Iris pigment epithelial cell (primary cell): ENCODE measurements at regions not wholly inside any gene's neighbourhood (a gene's known extent, or its start where the extent isn't known, plus 50 kb on each side); places are given as distances from the start of the nearest gene placed in this dataset.
"Not testable (repeated sequence)": the region's sequence is repeated elsewhere in the genome, so short reads cannot be mapped to it uniquely, and the experiment has no call there.

Experiments
- DNase-seq: peaks from one replicate; pipeline ENCODE4 v3.0.0-alpha.2; 2011; ENCODE audit warnings: low read depth

GRCh38 chrX:13186643-13187042 is 133.2 kb downstream of the ATXN3L start:
- not testable (repeated sequence) for DNase-seq

- DNase-seq, result peak; percentile 52
Measured at GRCh38 chrX:13180807-13181206, 136.4 kb upstream of the FAM9C start.

- DNase-seq, result no peak
Measured at GRCh38 chrX:13179586-13179985, 135.2 kb upstream of the FAM9C start.

- DNase-seq, result no peak
Measured at GRCh38 chrX:13179100-13179499, 134.7 kb upstream of the FAM9C start.

- DNase-seq, result no peak
Measured at GRCh38 chrX:13177921-13178566, 133.6 kb upstream of the FAM9C start.

- no peak for DNase-seq
Measured at GRCh38 chrX:13175056-13175455, 130.6 kb upstream of the FAM9C start.

GRCh38 chrX:13170966-13171558 is 126.6 kb upstream of the FAM9C start:
- no peak for DNase-seq

GRCh38 chrX:13169684-13170083 is 125.3 kb upstream of the FAM9C start:
- no peak for DNase-seq

- DNase-seq, result no peak
Measured at GRCh38 chrX:13168269-13168668, 123.8 kb upstream of the FAM9C start.

GRCh38 chrX:13167481-13168231 is 123.2 kb upstream of the FAM9C start:
- peak; percentile 59 for DNase-seq

GRCh38 chrX:13165266-13166189 is 121.1 kb upstream of the FAM9C start:
- DNase-seq, result no peak

GRCh38 chrX:13164611-13165010 is 120.2 kb upstream of the FAM9C start:
- no peak for DNase-seq

- no peak for DNase-seq
Measured at GRCh38 chrX:13162772-13163410, 118.5 kb upstream of the FAM9C start.

- DNase-seq, result no peak
Measured at GRCh38 chrX:13159886-13160285, 115.5 kb upstream of the FAM9C start.

- DNase-seq, result no peak
Measured at GRCh38 chrX:13158911-13159310, 114.5 kb upstream of the FAM9C start.

GRCh38 chrX:13155550-13155949 is 111.1 kb upstream of the FAM9C start:
- DNase-seq, result not testable (repeated sequence)

GRCh38 chrX:13153796-13154195 is 109.4 kb upstream of the FAM9C start:
- DNase-seq, result peak; percentile 66

- DNase-seq, result no peak
Measured at GRCh38 chrX:13152518-13153185, 108.2 kb upstream of the FAM9C start.

GRCh38 chrX:13151828-13152517 is 107.6 kb upstream of the FAM9C start:
- no peak for DNase-seq

- DNase-seq, result no peak
Measured at GRCh38 chrX:13149702-13150350, 105.4 kb upstream of the FAM9C start.
